ENCODE measurements at regions not wholly inside any gene's neighbourhood (a gene's known extent, or its start where the extent isn't known, plus 50 kb on each side); places are given as distances from the start of the nearest gene placed in this dataset.

DNA sequence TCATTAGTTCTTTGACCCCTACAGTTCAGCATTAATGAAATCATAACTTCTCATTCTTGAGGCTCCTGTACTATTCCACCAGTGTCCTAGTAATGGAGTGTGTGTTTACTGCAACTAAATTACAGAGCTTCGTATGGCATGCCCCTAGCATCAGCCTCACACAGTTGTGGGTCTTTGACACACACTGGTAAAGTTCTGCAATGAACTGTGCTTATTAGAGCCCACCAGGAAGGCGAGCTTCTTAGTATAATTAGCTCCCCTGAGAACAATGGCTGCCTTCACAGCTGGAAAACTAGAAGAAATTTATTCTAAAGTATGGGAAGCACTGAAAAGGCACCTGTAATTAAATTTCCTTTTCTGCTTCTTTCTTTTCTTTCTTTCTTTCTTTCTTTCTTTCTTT is 251.1 kb upstream of the RGS18 start:
- ChIA-PET CTCF (no interaction called here), POLR2A (no interaction called here)
- DNase-seq (ENCODE audit: extremely low spot score) = no peak
- TF ChIP-seq, protein P1, sequence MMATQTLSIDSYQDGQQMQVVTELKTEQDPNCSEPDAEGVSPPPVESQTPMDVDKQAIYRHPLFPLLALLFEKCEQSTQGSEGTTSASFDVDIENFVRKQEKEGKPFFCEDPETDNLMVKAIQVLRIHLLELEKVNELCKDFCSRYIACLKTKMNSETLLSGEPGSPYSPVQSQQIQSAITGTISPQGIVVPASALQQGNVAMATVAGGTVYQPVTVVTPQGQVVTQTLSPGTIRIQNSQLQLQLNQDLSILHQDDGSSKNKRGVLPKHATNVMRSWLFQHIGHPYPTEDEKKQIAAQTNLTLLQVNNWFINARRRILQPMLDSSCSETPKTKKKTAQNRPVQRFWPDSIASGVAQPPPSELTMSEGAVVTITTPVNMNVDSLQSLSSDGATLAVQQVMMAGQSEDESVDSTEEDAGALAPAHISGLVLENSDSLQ (IDR thresholded peaks at IDR 0.05) = no peak
- TF ChIP-seq FOXM1 (IDR thresholded peaks at IDR 0.05; ENCODE audit: borderline replicate concordance) = no peak
- no peak for TF ChIP-seq TARDBP (IDR thresholded peaks at IDR 0.05)
- no peak for TF ChIP-seq NFRKB (IDR thresholded peaks at IDR 0.05)
- TF ChIP-seq SUZ12 (IDR thresholded peaks at IDR 0.05) = no peak
- TF ChIP-seq CTBP1 (IDR thresholded peaks at IDR 0.05; ENCODE audit: borderline replicate concordance) = no peak
- TF ChIP-seq SP1 (IDR thresholded peaks at IDR 0.05) = no peak
- no peak for TF ChIP-seq FOXA1 (IDR thresholded peaks at IDR 0.05)
- no peak for TF ChIP-seq HDGF (IDR thresholded peaks at IDR 0.05; ENCODE audit: borderline replicate concordance)
- no peak for TF ChIP-seq LEF1 (IDR thresholded peaks at IDR 0.05; ENCODE audit: borderline replicate concordance)
- no peak for TF ChIP-seq ELF4 (IDR thresholded peaks at IDR 0.05)
- no peak for TF ChIP-seq ZNF384 (IDR thresholded peaks at IDR 0.05)
- TF ChIP-seq BHLHE40 (IDR thresholded peaks at IDR 0.05; ENCODE audit: borderline replicate concordance) = no peak
- TF ChIP-seq L3MBTL2 (conservative IDR thresholded peaks at IDR 0.05) = no peak
- TF ChIP-seq ARNT (IDR thresholded peaks at IDR 0.05) = no peak
- TF ChIP-seq FOXK2 (IDR thresholded peaks at IDR 0.05) = no peak

GRCh38 chr1:191910245-191910644 is 248.0 kb upstream of the RGS18 start:
- ChIA-PET CTCF (no interaction called here), POLR2A (no interaction called here)
- TF ChIP-seq ELF4 (IDR thresholded peaks at IDR 0.05) (no peak), LEF1 (IDR thresholded peaks at IDR 0.05; ENCODE audit: borderline replicate concordance) (no peak), SUZ12 (IDR thresholded peaks at IDR 0.05) (no peak), FOXA1 (IDR thresholded peaks at IDR 0.05) (no peak), BHLHE40 (IDR thresholded peaks at IDR 0.05; ENCODE audit: borderline replicate concordance) (no peak), SP1 (IDR thresholded peaks at IDR 0.05) (no peak), ARNT (IDR thresholded peaks at IDR 0.05) (no peak), CTBP1 (IDR thresholded peaks at IDR 0.05; ENCODE audit: borderline replicate concordance) (no peak), FOXK2 (IDR thresholded peaks at IDR 0.05) (no peak), HDGF (IDR thresholded peaks at IDR 0.05; ENCODE audit: borderline replicate concordance) (no peak), ZNF384 (IDR thresholded peaks at IDR 0.05) (no peak), L3MBTL2 (conservative IDR thresholded peaks at IDR 0.05) (no peak), NFRKB (IDR thresholded peaks at IDR 0.05) (no peak), FOXM1 (IDR thresholded peaks at IDR 0.05; ENCODE audit: borderline replicate concordance) (no peak), TARDBP (IDR thresholded peaks at IDR 0.05) (no peak)
- TF ChIP-seq, protein P1 (IDR thresholded peaks at IDR 0.05) = no peak
- no peak for DNase-seq (ENCODE audit: extremely low spot score)

GRCh38 chr1:191912517-191912916 is 245.7 kb upstream of the RGS18 start:
- ChIA-PET CTCF (no interaction called here), POLR2A (no interaction called here)
- DNase-seq (ENCODE audit: extremely low spot score) = no peak
- TF ChIP-seq TARDBP (IDR thresholded peaks at IDR 0.05) (no peak), ZNF384 (IDR thresholded peaks at IDR 0.05) (no peak)

GRCh38 chr1:191913260-191913977 is 244.8 kb upstream of the RGS18 start:
- ChIA-PET CTCF (no interaction called here), POLR2A (no interaction called here)
- no peak for DNase-seq (ENCODE audit: extremely low spot score)
- TF ChIP-seq LEF1 (IDR thresholded peaks at IDR 0.05; ENCODE audit: borderline replicate concordance) = no peak
- TF ChIP-seq, protein P1 (IDR thresholded peaks at IDR 0.05) = no peak
- no peak for TF ChIP-seq TARDBP (IDR thresholded peaks at IDR 0.05)
- TF ChIP-seq L3MBTL2 (conservative IDR thresholded peaks at IDR 0.05) = no peak
- TF ChIP-seq HDGF (IDR thresholded peaks at IDR 0.05; ENCODE audit: borderline replicate concordance) = no peak
- no peak for TF ChIP-seq ZNF384 (IDR thresholded peaks at IDR 0.05)
- TF ChIP-seq SUZ12 (IDR thresholded peaks at IDR 0.05) = no peak
- TF ChIP-seq BHLHE40 (IDR thresholded peaks at IDR 0.05; ENCODE audit: borderline replicate concordance) = no peak
- TF ChIP-seq ARNT (IDR thresholded peaks at IDR 0.05) = no peak
- TF ChIP-seq FOXM1 (IDR thresholded peaks at IDR 0.05; ENCODE audit: borderline replicate concordance) = no peak

DNA sequence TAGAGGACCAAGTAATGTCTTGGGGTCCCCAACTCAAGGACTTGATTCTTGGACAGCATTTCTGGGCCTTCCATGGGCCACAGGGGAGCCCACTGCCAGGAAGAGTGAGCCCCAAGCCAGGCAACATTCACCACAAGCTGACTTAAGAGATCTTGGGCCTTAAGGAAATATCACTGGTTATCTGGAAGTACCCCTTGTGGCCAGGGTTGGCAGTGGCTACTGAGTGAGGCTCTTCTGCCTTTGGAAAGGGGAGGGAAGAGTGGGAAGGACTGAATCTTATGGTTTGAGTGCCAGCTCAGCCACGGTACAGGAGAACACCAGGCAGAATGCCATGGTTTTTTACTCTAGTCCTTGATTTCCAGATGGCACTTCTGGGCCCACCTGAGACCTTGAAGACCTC is 228.9 kb upstream of the RGS18 start:
- TF ChIP-seq L3MBTL2 (conservative IDR thresholded peaks at IDR 0.05) (no peak), BHLHE40 (IDR thresholded peaks at IDR 0.05; ENCODE audit: borderline replicate concordance) (no peak), FOXK2 (IDR thresholded peaks at IDR 0.05) (no peak), ARNT (IDR thresholded peaks at IDR 0.05) (no peak), SUZ12 (IDR thresholded peaks at IDR 0.05) (no peak), LEF1 (IDR thresholded peaks at IDR 0.05; ENCODE audit: borderline replicate concordance) (no peak), ELF4 (IDR thresholded peaks at IDR 0.05) (no peak), NFRKB (IDR thresholded peaks at IDR 0.05) (no peak), SP1 (IDR thresholded peaks at IDR 0.05) (no peak)
- TF ChIP-seq, protein P1 (IDR thresholded peaks at IDR 0.05) = no peak
- POLR2A ChIA-PET = no interaction called here
- CTCF ChIA-PET = no interaction called here

GRCh38 chr1:191943684-191944083 is 214.6 kb upstream of the RGS18 start:
- TF ChIP-seq NFRKB (IDR thresholded peaks at IDR 0.05) (no peak), SUZ12 (IDR thresholded peaks at IDR 0.05) (no peak)
- no peak for DNase-seq (ENCODE audit: extremely low spot score)
- CTCF ChIA-PET = no interaction called here
- POLR2A ChIA-PET = no interaction called here

More for the DNA sequence above, 228.9 kb upstream of the RGS18 start:
- DNase-seq (ENCODE audit: extremely low spot score) = no peak
